Glutamatergic neuron (in vitro differentiated cells): ENCODE measurements at regions not wholly inside any gene's neighbourhood (a gene's known extent, or its start where the extent isn't known, plus 50 kb on each side); places are given as distances from the start of the nearest gene placed in this dataset.
"Not testable (repeated sequence)": the region's sequence is repeated elsewhere in the genome, so short reads cannot be mapped to it uniquely, and the experiment has no call there.

Experiments
- DNase-seq: peaks from one replicate; pipeline ENCODE4 v3.0.0; 2022
- H3K27ac Mint-ChIP-seq: one replicate; pipeline ENCODE4 v1.8.0; 2020; ENCODE audit warnings: mild to moderate bottlenecking, mixed read lengths, inconsistent platforms; ENCODE audit not compliant: unreplicated experiment
- H3K27me3 Mint-ChIP-seq: one replicate; pipeline ENCODE4 v1.8.0; 2020; ENCODE audit warnings: mild to moderate bottlenecking, moderate library complexity, mixed read lengths, inconsistent platforms; ENCODE audit not compliant: unreplicated experiment
- H3K36me3 Mint-ChIP-seq: one replicate; pipeline ENCODE4 v1.8.0; 2020; ENCODE audit warnings: mild to moderate bottlenecking, mixed read lengths, inconsistent platforms; ENCODE audit not compliant: unreplicated experiment
- H3K4me1 Mint-ChIP-seq: one replicate; pipeline ENCODE4 v1.8.0; 2020; ENCODE audit warnings: mild to moderate bottlenecking, low read depth, mixed read lengths, inconsistent platforms; ENCODE audit not compliant: unreplicated experiment
- H3K4me3 Mint-ChIP-seq: one replicate; pipeline ENCODE4 v1.8.0; 2020; ENCODE audit warnings: mild to moderate bottlenecking, mixed read lengths, inconsistent platforms; ENCODE audit not compliant: unreplicated experiment
- H3K9me3 Mint-ChIP-seq: one replicate; pipeline ENCODE4 v1.8.0; 2020; ENCODE audit warnings: mild to moderate bottlenecking, moderate library complexity, mixed read lengths, inconsistent platforms; ENCODE audit not compliant: unreplicated experiment
- CTCF ChIP-seq: fragments of 200-600 bp; sonication (generic); IDR thresholded peaks from one replicate; pipeline ENCODE4 v1.5.0; 2021; ENCODE audit not compliant: partially characterized antibody, unreplicated experiment

GRCh38 chr12:93091886-93092648, 163.0 kb upstream of the EEA1 start:
- no peaks in the 10 kb centered on the region for H3K36me3 Mint-ChIP-seq

GRCh38 chr12:93092649-93092945, 163.5 kb upstream of the EEA1 start:
- DNase-seq: no peak
- H3K27ac Mint-ChIP-seq: no peak overlapping the region
- H3K4me3 Mint-ChIP-seq: no peak overlapping the region
- TF ChIP-seq CTCF: no peak
- no peaks in the 10 kb centered on the region for H3K9me3 Mint-ChIP-seq
- H3K4me1 Mint-ChIP-seq: peaks cover 2% of the 10 kb centered on the region
- H3K36me3 Mint-ChIP-seq: no peaks in the 10 kb centered on the region
- H3K27me3 Mint-ChIP-seq: peaks cover 5% of the 10 kb centered on the region

More at GRCh38 chr12:93091886-93092648, 163.0 kb upstream of the EEA1 start:
- Mint-ChIP-seq H3K27ac (no peak overlapping the region), H3K4me1 (peaks cover 2% of the 10 kb centered on the region), H3K27me3 (peaks cover 5% of the 10 kb centered on the region), H3K9me3 (no peaks in the 10 kb centered on the region), H3K4me3 (no peak overlapping the region)
- no peak for DNase-seq
- TF ChIP-seq CTCF: no peak

GRCh38 chr12:93093243-93093642, 164.1 kb upstream of the EEA1 start:
- H3K4me3 Mint-ChIP-seq: no peak overlapping the region
- H3K9me3 Mint-ChIP-seq: no peaks in the 10 kb centered on the region
- H3K27me3 Mint-ChIP-seq: peaks cover 5% of the 10 kb centered on the region
- H3K27ac Mint-ChIP-seq: no peak overlapping the region
- TF ChIP-seq CTCF: no peak
- no peak for DNase-seq
- no peaks in the 10 kb centered on the region for H3K4me1 Mint-ChIP-seq
- no peaks in the 10 kb centered on the region for H3K36me3 Mint-ChIP-seq

- H3K27me3 Mint-ChIP-seq, H3K4me3 Mint-ChIP-seq, H3K9me3 Mint-ChIP-seq, DNase-seq, H3K4me1 Mint-ChIP-seq, H3K27ac Mint-ChIP-seq, H3K36me3 Mint-ChIP-seq: not testable (repeated sequence)
These were observed 165.1 kb upstream of the EEA1 start for GRCh38 chr12:93094222-93094621.

- no peak overlapping the region for H3K27ac Mint-ChIP-seq
- H3K4me1 Mint-ChIP-seq: no peaks in the 10 kb centered on the region
- no peak for DNase-seq
- no peak overlapping the region for H3K4me3 Mint-ChIP-seq
- no peak for TF ChIP-seq CTCF
- H3K36me3 Mint-ChIP-seq: no peaks in the 10 kb centered on the region
- H3K9me3 Mint-ChIP-seq: no peaks in the 10 kb centered on the region
- peaks cover 5% of the 10 kb centered on the region for H3K27me3 Mint-ChIP-seq
These were observed 166.1 kb upstream of the EEA1 start for GRCh38 chr12:93094988-93095737.
